ENCODE measurements at regions not wholly inside any gene's neighbourhood (a gene's known extent, or its start where the extent isn't known, plus 50 kb on each side); places are given as distances from the start of the nearest gene placed in this dataset.
"Not testable (repeated sequence)": the region's sequence is repeated elsewhere in the genome, so short reads cannot be mapped to it uniquely, and the experiment has no call there.

DNA sequence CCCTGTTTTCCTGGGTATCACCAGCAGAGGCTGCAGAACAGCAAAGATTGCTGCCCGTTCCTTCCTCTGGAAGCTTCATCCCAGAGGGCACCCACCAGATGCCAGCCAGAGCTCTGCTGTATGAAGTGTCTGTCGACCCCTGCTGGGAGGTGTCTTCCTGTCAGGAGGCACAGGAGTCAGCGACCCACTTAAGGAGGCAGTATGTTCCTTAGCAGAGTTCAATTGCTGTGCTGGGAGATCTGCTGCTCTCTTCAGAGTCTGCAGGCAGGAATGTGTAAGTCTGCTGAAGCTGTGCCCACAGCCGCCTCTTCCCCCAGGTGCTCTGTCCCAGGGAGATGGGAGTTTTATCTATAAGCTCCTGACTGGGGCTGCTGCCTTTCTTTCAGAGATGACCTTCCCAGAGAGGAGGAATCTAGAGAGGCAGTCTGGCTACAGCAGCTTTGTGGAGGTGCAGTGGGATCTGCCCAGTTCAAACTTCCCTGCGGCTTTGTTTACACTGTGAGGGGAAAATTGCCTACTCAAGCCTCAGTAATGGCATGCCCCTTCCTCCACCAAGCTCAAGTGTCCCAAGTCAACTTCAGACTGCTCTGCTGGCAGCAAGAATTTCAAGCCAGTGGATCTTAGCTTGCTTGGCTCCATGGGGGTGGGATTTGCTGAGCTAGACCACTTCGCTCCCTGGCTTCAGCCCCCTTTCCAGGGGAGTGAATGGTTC is 100.6 kb downstream of the TMEM168 start:
- not testable (repeated sequence) for FAIRE-seq

- FAIRE-seq = no peak
These were observed 97.9 kb downstream of the TMEM168 start for GRCh38 chr7:112692333-112692732.

- FAIRE-seq = not testable (repeated sequence)
These were observed 93.0 kb downstream of the TMEM168 start for GRCh38 chr7:112697211-112697610.

DNA sequence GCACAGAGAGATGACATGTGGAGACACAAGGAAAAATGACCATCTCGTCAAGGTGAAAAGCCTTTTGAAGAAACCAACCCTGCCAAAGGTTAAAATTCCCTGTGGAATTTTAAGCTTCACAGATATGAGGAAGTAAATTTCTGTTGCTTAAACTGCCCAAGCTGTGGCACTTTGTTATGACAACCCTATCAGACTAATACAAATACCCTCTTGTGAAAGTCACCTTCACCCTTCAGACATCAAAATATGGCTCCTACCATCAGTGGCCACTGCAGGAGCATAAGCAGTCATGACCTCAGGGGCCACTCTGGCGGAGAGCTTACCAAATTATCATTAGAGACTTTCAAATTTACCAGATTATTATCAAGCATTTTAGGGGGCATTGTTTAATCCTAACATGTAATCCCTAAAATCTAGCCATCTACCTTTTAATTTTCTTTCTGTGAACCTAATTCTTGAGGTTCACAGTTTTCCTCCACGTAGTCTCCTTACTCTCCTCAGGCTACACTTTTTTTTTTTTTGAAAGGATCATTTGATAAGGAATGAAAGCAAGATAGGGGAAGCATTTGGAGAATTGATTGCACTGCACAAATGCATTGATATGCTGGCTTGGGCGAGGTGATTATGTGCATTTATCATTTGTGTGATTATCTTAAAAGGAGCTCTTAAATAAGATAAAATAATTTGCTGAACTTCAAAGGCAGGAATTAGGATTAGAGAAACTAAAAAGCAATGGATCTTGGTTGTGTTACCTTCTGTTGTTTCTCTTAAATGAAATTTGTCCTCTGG is 90.3 kb downstream of the TMEM168 start:
- FAIRE-seq = no peak

- FAIRE-seq = no peak
These were observed 88.7 kb downstream of the TMEM168 start for GRCh38 chr7:112701456-112701855.

DNA sequence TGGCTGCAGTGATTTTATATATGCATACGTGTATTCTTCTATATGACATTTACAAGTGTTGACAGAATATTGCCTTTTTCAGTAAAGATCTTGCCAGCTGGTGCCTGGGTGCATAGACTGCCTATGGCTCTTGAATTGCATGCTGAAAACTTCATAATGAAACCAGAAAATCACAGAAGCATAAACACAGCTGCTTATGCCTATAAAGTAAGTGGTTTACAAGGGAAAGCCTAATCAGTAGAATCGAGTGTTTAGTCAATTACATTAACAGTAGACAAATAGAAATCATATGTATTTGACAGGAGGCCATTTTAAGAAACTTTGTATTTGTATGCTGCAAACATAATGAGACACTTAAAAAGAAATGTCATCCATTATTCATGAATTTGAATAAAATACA is 82.5 kb downstream of the TMEM168 start:
- no peak for FAIRE-seq

GRCh38 chr7:112708236-112708635 is 82.0 kb downstream of the TMEM168 start:
- no peak for FAIRE-seq

Measured in endometrium (tissue), 2 donors.